Gastrocnemius medialis (tissue), 4 donors: ENCODE measurements at regions not wholly inside any gene's neighbourhood (a gene's known extent, or its start where the extent isn't known, plus 50 kb on each side); places are given as distances from the start of the nearest gene placed in this dataset.

Source experiments
- CTCF ChIP-seq, 5 experiments: fragments of 450-650 bp in 3 of 5; fragments of 200-600 bp in 2 of 5; sonication (generic) in 2 of 5; IDR thresholded peaks in 4 of 5; conservative IDR thresholded peaks in 1 of 5; 1 replicate in 4 of 5; 2 replicates in 1 of 5; pipeline ENCODE4 v1.5.1; 2016 to 2019; ENCODE audit warnings: antibody characterized with exemption in 5 of 5, mild to moderate bottlenecking in 3 of 5, moderate library complexity in 3 of 5
- POLR2A ChIP-seq, 2 donors: fragments of 450-650 bp; IDR thresholded peaks; one replicate each; pipeline ENCODE4 v1.6.1; 2017; ENCODE audit warnings: antibody characterized with exemption in 2 of 2, mild to moderate bottlenecking in 2 of 2, moderate library complexity in 2 of 2

- TF ChIP-seq CTCF (IDR thresholded peaks at IDR 0.05 in 4 of 5, conservative IDR thresholded peaks at IDR 0.05 in 1 of 5) (no peak), POLR2A (IDR thresholded peaks at IDR 0.05) (no peak)
Measured at GRCh38 chr4:17170131-17170530, 271.7 kb upstream of the LDB2 start.
